WTC11 (cell line): ENCODE measurements at regions not wholly inside any gene's neighbourhood (a gene's known extent, or its start where the extent isn't known, plus 50 kb on each side); places are given as distances from the start of the nearest gene placed in this dataset.

Source experiments
- ATAC-seq: fragments of 200-7000 bp; cut with Tn5 transposase; 2 replicates; pipeline ENCODE4 v1.10.0; 2021; ENCODE audit warnings: mild to moderate bottlenecking, moderate library complexity
- CTCF ChIA-PET: fragments of 300-600 bp; sonication (Branson Sonifier 250); formaldehyde crosslinking; loops from one replicate; lab custom pipeline; 2021; ENCODE audit warnings: antibody characterized with exemption; lab: Charles Lee
- POLR2A ChIA-PET: fragments of 350-600 bp; sonication (Branson Sonifier 250); formaldehyde crosslinking; loops from one replicate; lab custom pipeline; 2021; ENCODE audit warnings: antibody characterized with exemption; lab: Charles Lee
- DNase-seq: peaks from one replicate; pipeline ENCODE4 v3.0.0; 2021; ENCODE audit warnings: low spot score
- H3K27ac Mint-ChIP-seq: 2 replicates; pipeline ENCODE4 v1.8.0; 2021; ENCODE audit warnings: mixed read lengths
- H3K27me3 Mint-ChIP-seq: 2 replicates; pipeline ENCODE4 v1.8.0; 2021; ENCODE audit warnings: low read depth, mild to moderate bottlenecking, moderate library complexity, mixed read lengths
- H3K36me3 Mint-ChIP-seq: 2 replicates; pipeline ENCODE4 v1.8.0; 2021; ENCODE audit warnings: mixed read lengths
- H3K4me1 Mint-ChIP-seq: 2 replicates; pipeline ENCODE4 v1.8.0; 2022; ENCODE audit warnings: mixed read lengths
- H3K4me3 Mint-ChIP-seq: 2 replicates; pipeline ENCODE4 v1.8.0; 2021; ENCODE audit warnings: mild to moderate bottlenecking, moderate library complexity, mixed read lengths
- H3K9me3 Mint-ChIP-seq: 2 replicates; pipeline ENCODE4 v1.8.0; 2021; ENCODE audit warnings: mixed read lengths
- ELF4 ChIP-seq: sonication (generic); formaldehyde crosslinking; IDR thresholded peaks from 2 replicates; pipeline ENCODE4 v1.8.1; 2022; ENCODE audit warnings: low read depth, mild to moderate bottlenecking, moderate library complexity, missing genetic modification reagents
- FOXP1 ChIP-seq: sonication (generic); formaldehyde crosslinking; IDR thresholded peaks from 2 replicates; pipeline ENCODE4 v1.8.0; 2022; ENCODE audit warnings: missing genetic modification reagents, mild to moderate bottlenecking, moderate library complexity, borderline replicate concordance
- GTF2I ChIP-seq: fragments of 250-450 bp; sonication (Bioruptor Pico); conservative IDR thresholded peaks from 2 replicates; pipeline ENCODE4 v1.4.0; 2021; ENCODE audit warnings: mild to moderate bottlenecking
- HMGA2 ChIP-seq: fragments of 250-450 bp; sonication (Bioruptor Pico); IDR thresholded peaks from 2 replicates; pipeline ENCODE4 v1.4.0; 2021; ENCODE audit warnings: mild to moderate bottlenecking, moderate library complexity
- JUN ChIP-seq: sonication (generic); formaldehyde crosslinking; IDR thresholded peaks from 2 replicates; pipeline ENCODE4 v1.8.0; 2023; ENCODE audit warnings: mild to moderate bottlenecking, missing genetic modification reagents
- NFE2L1 ChIP-seq: sonication (generic); formaldehyde crosslinking; IDR thresholded peaks from 2 replicates; pipeline ENCODE4 v1.8.1; 2023; ENCODE audit warnings: missing genetic modification reagents
- PRRX2 ChIP-seq: fragments of 250-450 bp; sonication (Bioruptor Pico); IDR thresholded peaks from 2 replicates; pipeline ENCODE4 v1.8.0; 2021; ENCODE audit warnings: mild to moderate bottlenecking
- RORB ChIP-seq: fragments of 250-450 bp; sonication (Bioruptor Pico); IDR thresholded peaks from 2 replicates; pipeline ENCODE4 v1.9.0; 2021; ENCODE audit warnings: mild to moderate bottlenecking
- SP1 ChIP-seq: sonication (generic); formaldehyde crosslinking; conservative IDR thresholded peaks from 2 replicates; pipeline ENCODE4 v1.8.1; 2022; ENCODE audit warnings: missing genetic modification reagents
- TEAD1 ChIP-seq: sonication (generic); formaldehyde crosslinking; IDR thresholded peaks from 2 replicates; pipeline ENCODE4 v1.8.0; 2022; ENCODE audit warnings: mild to moderate bottlenecking, missing genetic modification reagents
- TF ChIP-seq, protein P1 (sequence below): sonication (generic); formaldehyde crosslinking; IDR thresholded peaks from 2 replicates; pipeline ENCODE4 v1.8.1; 2022; ENCODE audit warnings: mild to moderate bottlenecking, moderate library complexity, missing genetic modification reagents
- TF ChIP-seq, protein P2 (sequence below): fragments of 250-450 bp; sonication (Bioruptor Pico); IDR thresholded peaks from 2 replicates; pipeline ENCODE4 v1.9.0; 2021; ENCODE audit warnings: moderate library complexity, mild to moderate bottlenecking, inconsistent platforms, borderline replicate concordance
- TF ChIP-seq, protein P3 (sequence below): sonication (generic); formaldehyde crosslinking; IDR thresholded peaks from 2 replicates; pipeline ENCODE4 v1.8.0; 2023; ENCODE audit warnings: missing genetic modification reagents
- TF ChIP-seq, protein P4 (sequence below): fragments of 200-600 bp; IDR thresholded peaks from 2 replicates; pipeline ENCODE4 v1.8.0; 2022; ENCODE audit warnings: antibody characterized with exemption
- TF ChIP-seq, protein P5 (sequence below): sonication (generic); formaldehyde crosslinking; IDR thresholded peaks from 2 replicates; pipeline ENCODE4 v1.8.0; 2022; ENCODE audit warnings: mild to moderate bottlenecking, missing genetic modification reagents
- TF ChIP-seq, protein P6 (sequence below): sonication (generic); formaldehyde crosslinking; conservative IDR thresholded peaks from 2 replicates; pipeline ENCODE4 v1.8.1; 2023; ENCODE audit warnings: mild to moderate bottlenecking, low read depth, missing genetic modification reagents, moderate library complexity

DNA sequence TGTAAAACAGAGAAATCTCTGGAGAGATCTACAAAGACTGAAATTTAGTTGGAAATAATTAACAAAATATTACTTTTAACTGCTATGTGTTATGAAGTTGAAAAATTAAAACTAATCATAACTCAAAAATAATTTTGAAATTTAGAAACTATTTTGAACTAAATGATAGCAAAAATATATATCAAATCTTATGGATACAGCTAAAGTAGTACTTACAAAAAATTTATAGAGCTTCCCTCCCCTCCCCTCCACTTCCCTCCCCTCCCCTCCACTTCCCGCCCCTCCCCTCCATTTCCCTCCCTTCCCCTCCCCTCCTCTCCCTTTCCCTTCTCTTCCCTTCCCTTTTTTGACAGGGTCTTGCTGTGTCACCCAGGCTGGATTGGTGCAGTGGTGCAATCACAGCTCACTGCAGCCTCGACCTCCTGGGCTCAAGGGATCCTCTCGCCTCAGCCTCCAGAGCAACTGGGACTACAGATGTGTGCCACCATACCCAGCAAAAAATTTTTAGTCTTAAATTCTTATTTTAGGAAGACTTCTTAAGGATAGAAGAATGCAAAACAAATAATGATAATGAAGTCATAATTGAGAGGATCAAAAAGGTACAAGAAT lies 87.2 kb upstream of the RGS17 start (continued):
- TF ChIP-seq, protein P1, sequence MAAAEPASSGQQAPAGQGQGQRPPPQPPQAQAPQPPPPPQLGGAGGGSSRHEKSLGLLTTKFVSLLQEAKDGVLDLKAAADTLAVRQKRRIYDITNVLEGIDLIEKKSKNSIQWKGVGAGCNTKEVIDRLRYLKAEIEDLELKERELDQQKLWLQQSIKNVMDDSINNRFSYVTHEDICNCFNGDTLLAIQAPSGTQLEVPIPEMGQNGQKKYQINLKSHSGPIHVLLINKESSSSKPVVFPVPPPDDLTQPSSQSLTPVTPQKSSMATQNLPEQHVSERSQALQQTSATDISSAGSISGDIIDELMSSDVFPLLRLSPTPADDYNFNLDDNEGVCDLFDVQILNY (CRISPR knock-in tag): no peak
- TF ChIP-seq NFE2L1 (CRISPR knock-in tag) (no peak), HMGA2 (CRISPR knock-in tag) (no peak), GTF2I (CRISPR knock-in tag) (no peak), ELF4 (no peak), SP1 (CRISPR knock-in tag) (no peak), JUN (no peak), RORB (no peak)
- TF ChIP-seq, protein P2, sequence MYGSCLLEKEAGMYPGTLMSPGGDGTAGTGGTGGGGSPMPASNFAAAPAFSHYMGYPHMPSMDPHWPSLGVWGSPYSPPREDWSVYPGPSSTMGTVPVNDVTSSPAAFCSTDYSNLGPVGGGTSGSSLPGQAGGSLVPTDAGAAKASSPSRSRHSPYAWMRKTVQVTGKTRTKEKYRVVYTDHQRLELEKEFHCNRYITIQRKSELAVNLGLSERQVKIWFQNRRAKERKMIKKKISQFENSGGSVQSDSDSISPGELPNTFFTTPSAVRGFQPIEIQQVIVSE (CRISPR knock-in tag): no peak
- TF ChIP-seq, all 79 proteins: peak for 0

DNA sequence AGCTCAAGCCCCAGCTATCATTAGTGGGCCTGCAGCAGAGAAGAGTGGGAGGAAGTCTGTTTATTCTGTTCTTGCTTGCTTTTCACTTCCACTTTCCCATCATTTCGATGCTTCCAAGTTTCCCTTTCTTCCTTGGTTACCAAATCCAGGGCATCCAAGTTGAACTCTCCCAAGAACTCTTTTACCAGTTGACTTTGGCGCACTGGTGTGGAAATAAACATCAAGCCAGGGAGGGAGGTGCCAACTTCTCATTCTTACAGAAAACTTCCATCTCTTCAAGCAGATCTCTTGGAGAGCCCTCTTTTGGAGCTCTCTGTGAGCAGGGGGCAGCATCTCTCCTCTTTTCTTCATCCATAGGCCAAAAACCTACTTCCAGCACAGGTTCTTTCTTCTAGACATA lies 85.7 kb upstream of the RGS17 start:
- Mint-ChIP-seq H3K9me3 (peaks cover 3% of the 10 kb centered on the region), H3K4me3 (no peak overlapping the region), H3K27me3 (no peaks in the 10 kb centered on the region), H3K4me1 (no peaks in the 10 kb centered on the region), H3K36me3 (no peaks in the 10 kb centered on the region), H3K27ac (no peak overlapping the region)
- CTCF ChIA-PET: no interaction called here
- POLR2A ChIA-PET: no interaction called here
- no peak for DNase-seq
- ATAC-seq: no peak
- TF ChIP-seq TEAD1 (CRISPR knock-in tag): no peak
- TF ChIP-seq, protein P1 (CRISPR knock-in tag): no peak
- TF ChIP-seq, protein P3, sequence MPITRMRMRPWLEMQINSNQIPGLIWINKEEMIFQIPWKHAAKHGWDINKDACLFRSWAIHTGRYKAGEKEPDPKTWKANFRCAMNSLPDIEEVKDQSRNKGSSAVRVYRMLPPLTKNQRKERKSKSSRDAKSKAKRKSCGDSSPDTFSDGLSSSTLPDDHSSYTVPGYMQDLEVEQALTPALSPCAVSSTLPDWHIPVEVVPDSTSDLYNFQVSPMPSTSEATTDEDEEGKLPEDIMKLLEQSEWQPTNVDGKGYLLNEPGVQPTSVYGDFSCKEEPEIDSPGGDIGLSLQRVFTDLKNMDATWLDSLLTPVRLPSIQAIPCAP (CRISPR knock-in tag): no peak
- no peak for TF ChIP-seq PRRX2 (CRISPR knock-in tag)
- TF ChIP-seq, protein P4, sequence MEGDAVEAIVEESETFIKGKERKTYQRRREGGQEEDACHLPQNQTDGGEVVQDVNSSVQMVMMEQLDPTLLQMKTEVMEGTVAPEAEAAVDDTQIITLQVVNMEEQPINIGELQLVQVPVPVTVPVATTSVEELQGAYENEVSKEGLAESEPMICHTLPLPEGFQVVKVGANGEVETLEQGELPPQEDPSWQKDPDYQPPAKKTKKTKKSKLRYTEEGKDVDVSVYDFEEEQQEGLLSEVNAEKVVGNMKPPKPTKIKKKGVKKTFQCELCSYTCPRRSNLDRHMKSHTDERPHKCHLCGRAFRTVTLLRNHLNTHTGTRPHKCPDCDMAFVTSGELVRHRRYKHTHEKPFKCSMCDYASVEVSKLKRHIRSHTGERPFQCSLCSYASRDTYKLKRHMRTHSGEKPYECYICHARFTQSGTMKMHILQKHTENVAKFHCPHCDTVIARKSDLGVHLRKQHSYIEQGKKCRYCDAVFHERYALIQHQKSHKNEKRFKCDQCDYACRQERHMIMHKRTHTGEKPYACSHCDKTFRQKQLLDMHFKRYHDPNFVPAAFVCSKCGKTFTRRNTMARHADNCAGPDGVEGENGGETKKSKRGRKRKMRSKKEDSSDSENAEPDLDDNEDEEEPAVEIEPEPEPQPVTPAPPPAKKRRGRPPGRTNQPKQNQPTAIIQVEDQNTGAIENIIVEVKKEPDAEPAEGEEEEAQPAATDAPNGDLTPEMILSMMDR: no peak
- TF ChIP-seq, protein P5, sequence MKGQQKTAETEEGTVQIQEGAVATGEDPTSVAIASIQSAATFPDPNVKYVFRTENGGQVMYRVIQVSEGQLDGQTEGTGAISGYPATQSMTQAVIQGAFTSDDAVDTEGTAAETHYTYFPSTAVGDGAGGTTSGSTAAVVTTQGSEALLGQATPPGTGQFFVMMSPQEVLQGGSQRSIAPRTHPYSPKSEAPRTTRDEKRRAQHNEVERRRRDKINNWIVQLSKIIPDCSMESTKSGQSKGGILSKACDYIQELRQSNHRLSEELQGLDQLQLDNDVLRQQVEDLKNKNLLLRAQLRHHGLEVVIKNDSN (CRISPR knock-in tag): no peak
- TF ChIP-seq FOXP1 (CRISPR knock-in tag): no peak
- TF ChIP-seq, protein P6, sequence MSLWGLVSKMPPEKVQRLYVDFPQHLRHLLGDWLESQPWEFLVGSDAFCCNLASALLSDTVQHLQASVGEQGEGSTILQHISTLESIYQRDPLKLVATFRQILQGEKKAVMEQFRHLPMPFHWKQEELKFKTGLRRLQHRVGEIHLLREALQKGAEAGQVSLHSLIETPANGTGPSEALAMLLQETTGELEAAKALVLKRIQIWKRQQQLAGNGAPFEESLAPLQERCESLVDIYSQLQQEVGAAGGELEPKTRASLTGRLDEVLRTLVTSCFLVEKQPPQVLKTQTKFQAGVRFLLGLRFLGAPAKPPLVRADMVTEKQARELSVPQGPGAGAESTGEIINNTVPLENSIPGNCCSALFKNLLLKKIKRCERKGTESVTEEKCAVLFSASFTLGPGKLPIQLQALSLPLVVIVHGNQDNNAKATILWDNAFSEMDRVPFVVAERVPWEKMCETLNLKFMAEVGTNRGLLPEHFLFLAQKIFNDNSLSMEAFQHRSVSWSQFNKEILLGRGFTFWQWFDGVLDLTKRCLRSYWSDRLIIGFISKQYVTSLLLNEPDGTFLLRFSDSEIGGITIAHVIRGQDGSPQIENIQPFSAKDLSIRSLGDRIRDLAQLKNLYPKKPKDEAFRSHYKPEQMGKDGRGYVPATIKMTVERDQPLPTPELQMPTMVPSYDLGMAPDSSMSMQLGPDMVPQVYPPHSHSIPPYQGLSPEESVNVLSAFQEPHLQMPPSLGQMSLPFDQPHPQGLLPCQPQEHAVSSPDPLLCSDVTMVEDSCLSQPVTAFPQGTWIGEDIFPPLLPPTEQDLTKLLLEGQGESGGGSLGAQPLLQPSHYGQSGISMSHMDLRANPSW (CRISPR knock-in tag): no peak
